IMR-90 (cell line): ENCODE measurements at regions not wholly inside any gene's neighbourhood (a gene's known extent, or its start where the extent isn't known, plus 50 kb on each side); places are given as distances from the start of the nearest gene placed in this dataset.

Experiments used
- ATAC-seq: fragments of 200-7000 bp; cut with Tn5 transposase; 2 replicates; pipeline ENCODE4 v1.9.1; 2020; ENCODE audit warnings: low read depth, mild to moderate bottlenecking, moderate library complexity
- BruUV-seq: library from RNA; stranded (reverse); fragments of 400-500 nt; replicated peaks from 2 replicates; lab custom pipeline; 2021; lab: Mats Ljungman, UMichigan
- CTCF ChIA-PET: fragments of 300-600 bp; formaldehyde crosslinking; extraction: SDS; loops from one replicate; lab custom pipeline; 2021; ENCODE audit warnings: antibody characterized with exemption; lab: Yijun Ruan, JAX
- POLR2A ChIA-PET: fragments of 300-600 bp; sonication (Branson Sonifier 250); formaldehyde crosslinking; loops from one replicate; lab custom pipeline; 2022; ENCODE audit warnings: antibody characterized with exemption; ENCODE audit not compliant: unreplicated experiment; lab: Charles Lee
- DNase-seq: peaks from one replicate; pipeline ENCODE4 v3.0.0; 2013
- H2AFZ ChIP-seq: replicated peaks from 2 replicates; pipeline ENCODE3; 2013; ENCODE audit warnings: low read length, mild to moderate bottlenecking; ENCODE audit not compliant: poor library complexity
- H2AK5ac ChIP-seq: 2 replicates; pipeline ENCODE4 v1.6.1; 2013; ENCODE audit warnings: low read depth, low read length, inconsistent platforms
- H2AK9ac ChIP-seq: replicated peaks from 2 replicates; pipeline ENCODE3; 2013; ENCODE audit warnings: mild to moderate bottlenecking, low read depth, low read length, moderate library complexity; ENCODE audit not compliant: poor library complexity
- H2BK120ac ChIP-seq: 2 replicates; pipeline ENCODE4 v1.6.1; 2013; ENCODE audit warnings: low read depth, low read length, inconsistent platforms
- H2BK15ac ChIP-seq: 3 replicates; pipeline ENCODE4 v1.6.1; 2013; ENCODE audit warnings: low read depth, low read length, inconsistent platforms
- H2BK20ac ChIP-seq: 2 replicates; pipeline ENCODE4 v1.6.1; 2013; ENCODE audit warnings: low read depth, mild to moderate bottlenecking, inconsistent platforms, low read length, moderate library complexity
- H2BK5ac ChIP-seq: 2 replicates; pipeline ENCODE4 v1.6.1; 2013; ENCODE audit warnings: mild to moderate bottlenecking, low read depth, low read length, inconsistent platforms; ENCODE audit not compliant: poor library complexity, severe bottlenecking
- H3K14ac ChIP-seq: replicated peaks from 2 replicates; pipeline ENCODE4 v1.6.1; 2013; ENCODE audit warnings: low read depth, low read length, inconsistent platforms
- H3K18ac ChIP-seq: 2 replicates; pipeline ENCODE4 v1.6.1; 2013; ENCODE audit warnings: low read depth, low read length, control low read depth
- H3K23ac ChIP-seq: 2 replicates; pipeline ENCODE4 v1.6.1; 2013; ENCODE audit warnings: low read depth, low read length, inconsistent platforms
- H3K27ac ChIP-seq: 2 replicates; pipeline ENCODE4 v1.5.1; 2013; ENCODE audit warnings: mild to moderate bottlenecking, control low read depth, low read length; ENCODE audit not compliant: insufficient read depth
- H3K27me3 ChIP-seq: 2 replicates; pipeline ENCODE4 v1.6.1; 2013; ENCODE audit warnings: low read length; ENCODE audit not compliant: control insufficient read depth, insufficient read depth
- H3K36me3 ChIP-seq: 2 replicates; pipeline ENCODE4 v1.6.1; 2013; ENCODE audit warnings: low read length, mixed read lengths; ENCODE audit not compliant: control insufficient read depth, insufficient read depth
- H3K4ac ChIP-seq: 2 replicates; pipeline ENCODE4 v1.6.1; 2013; ENCODE audit warnings: low read depth, low read length, inconsistent platforms
- H3K4me1 ChIP-seq: 2 replicates; pipeline ENCODE4 v1.6.1; 2013; ENCODE audit warnings: low read length, mixed read lengths; ENCODE audit not compliant: control insufficient read depth, insufficient read depth
- H3K4me2 ChIP-seq: 2 replicates; pipeline ENCODE4 v1.6.1; 2013; ENCODE audit warnings: low read depth, mild to moderate bottlenecking, control low read depth, low read length, moderate library complexity
- H3K4me3 ChIP-seq: 2 replicates; pipeline ENCODE4 v1.5.1; 2013; ENCODE audit warnings: low read depth, mild to moderate bottlenecking, control low read depth, low read length, moderate library complexity; ENCODE audit not compliant: insufficient read depth
- H3K56ac ChIP-seq: 2 replicates; pipeline ENCODE4 v1.6.1; 2013; ENCODE audit warnings: low read length, inconsistent platforms; ENCODE audit not compliant: insufficient read depth; ENCODE audit errors: extremely low read depth
- H3K79me1 ChIP-seq, 2 experiments: 2 replicates each; pipeline ENCODE4 v1.6.1; 2013; ENCODE audit warnings: low read length in 2 of 2, inconsistent platforms in 1 of 2, low read depth in 1 of 2
- H3K9ac ChIP-seq: 2 replicates; pipeline ENCODE4 v1.6.1; 2013; ENCODE audit warnings: low read depth, low read length, control low read depth
- H3K9me1 ChIP-seq: 2 replicates; pipeline ENCODE4 v1.6.1; 2013; ENCODE audit warnings: low read length, inconsistent platforms; ENCODE audit not compliant: insufficient read depth
- H3K9me3 ChIP-seq: 2 replicates; pipeline ENCODE4 v1.6.1; 2013; ENCODE audit warnings: low read length; ENCODE audit not compliant: control insufficient read depth, insufficient read depth
- H4K20me1 ChIP-seq: 2 replicates; pipeline ENCODE4 v1.6.1; 2013; ENCODE audit warnings: low read length, inconsistent platforms; ENCODE audit not compliant: insufficient read depth
- H4K5ac ChIP-seq: 2 replicates; pipeline ENCODE4 v1.6.1; 2013; ENCODE audit warnings: mild to moderate bottlenecking, low read depth, low read length, control low read depth
- H4K8ac ChIP-seq, 2 experiments: 2 replicates each; pipeline ENCODE4 v1.6.1; 2013; ENCODE audit warnings: low read depth in 2 of 2, low read length in 2 of 2, control low read depth in 1 of 2, inconsistent platforms in 1 of 2
- H4K91ac ChIP-seq: 2 replicates; pipeline ENCODE4 v1.6.1; 2013; ENCODE audit warnings: low read depth, low read length, inconsistent platforms; ENCODE audit not compliant: insufficient read depth
- BHLHE40 ChIP-seq: fragments of 150-350 bp; IDR thresholded peaks from 2 replicates; pipeline ENCODE4 v1.6.1; 2016; ENCODE audit warnings: mild to moderate bottlenecking, low read depth, low read length
- CEBPB ChIP-seq: IDR thresholded peaks from 2 replicates; pipeline ENCODE4 v1.6.1; 2012; ENCODE audit warnings: low read depth, low read length, improper control_type of control experiment
- CHD1 ChIP-seq: IDR thresholded peaks from 2 replicates; pipeline ENCODE4 v1.6.1; 2012; ENCODE audit warnings: low read depth, low read length, improper control_type of control experiment
- CTCF ChIP-seq: conservative IDR thresholded peaks from 2 replicates; pipeline ENCODE4 v1.5.1; 2012; ENCODE audit warnings: mild to moderate bottlenecking, low read depth, low read length, improper control_type of control experiment
- FOS ChIP-seq: fragments of 150-350 bp; IDR thresholded peaks from 2 replicates; pipeline ENCODE4 v1.6.1; 2016; ENCODE audit warnings: low read depth, low read length
- MAFK ChIP-seq: IDR thresholded peaks from 2 replicates; pipeline ENCODE4 v1.6.1; 2012; ENCODE audit warnings: low read depth, low read length, improper control_type of control experiment
- MAZ ChIP-seq: IDR thresholded peaks from 2 replicates; pipeline ENCODE4 v1.6.1; 2012; ENCODE audit warnings: low read depth, mild to moderate bottlenecking, low read length, improper control_type of control experiment, moderate library complexity, borderline replicate concordance
- MXI1 ChIP-seq: IDR thresholded peaks from 2 replicates; pipeline ENCODE4 v1.6.1; 2012; ENCODE audit warnings: low read depth, mild to moderate bottlenecking, low read length, moderate library complexity, borderline replicate concordance
- NFE2L2 ChIP-seq: fragments of 150-350 bp; IDR thresholded peaks from 2 replicates; pipeline ENCODE4 v1.6.1; 2016; ENCODE audit warnings: low read depth, mild to moderate bottlenecking, low read length
- POLR2A ChIP-seq: IDR thresholded peaks from 2 replicates; pipeline ENCODE4 v1.6.1; 2012; ENCODE audit warnings: mild to moderate bottlenecking, low read depth, low read length
- RAD21 ChIP-seq: IDR thresholded peaks from 2 replicates; pipeline ENCODE4 v1.6.1; 2012; ENCODE audit warnings: low read length, improper control_type of control experiment
- RCOR1 ChIP-seq: IDR thresholded peaks from 2 replicates; pipeline ENCODE4 v1.6.1; 2012; ENCODE audit warnings: mild to moderate bottlenecking, low read length, improper control_type of control experiment; ENCODE audit not compliant: insufficient replicate concordance
- RFX5 ChIP-seq: IDR thresholded peaks from 2 replicates; pipeline ENCODE4 v1.8.0; 2012; ENCODE audit warnings: low read depth, mild to moderate bottlenecking, low read length, moderate library complexity
- SMC3 ChIP-seq: fragments of 150-350 bp; IDR thresholded peaks from 2 replicates; pipeline ENCODE4 v1.6.1; 2016; ENCODE audit warnings: low read depth, mild to moderate bottlenecking, antibody characterized with exemption, low read length, moderate library complexity
- USF2 ChIP-seq: fragments of 150-350 bp; IDR thresholded peaks from 2 replicates; pipeline ENCODE4 v1.6.1; 2017; ENCODE audit warnings: mild to moderate bottlenecking, antibody characterized with exemption, low read length, low read depth
- WGBS, 2 experiments: methylation state at CpG; one replicate each; pipeline versions ENCODE4 v1.1.5 to v1.1.7; 2013; ENCODE audit warnings: missing lambda C conversion rate in 2 of 2; ENCODE audit not compliant: insufficient read length in 1 of 2; ENCODE audit errors: extremely low coverage in 2 of 2; 5-methylcytosine and 5-hydroxymethylcytosine counted together
- dilution Hi-C: fragments of 300-500 bp; cut with HindIII; formaldehyde crosslinking; loops from one replicate; pipeline ENCODE4 v1.14.3; 2018; ENCODE audit warnings: low sequenced_read_pairs; ENCODE audit not compliant: unreplicated experiment
- in situ Hi-C: fragments of 300-500 bp; cut with MboI; formaldehyde crosslinking; loops from 3 replicates; pipeline ENCODE4 v1.14.3; 2019; ENCODE audit warnings: low sequenced_read_pairs, inconsistent platforms, mixed read lengths
- intact Hi-C: fragments of 100-400 bp; cut with micrococcal nuclease; formaldehyde crosslinking; loops from 2 replicates; pipeline ENCODE4 v1.10.0; 2022
- TF ChIP-seq, protein P1 (sequence below): fragments of 150-350 bp; IDR thresholded peaks from 2 replicates; pipeline ENCODE4 v1.6.1; 2016; ENCODE audit warnings: low read depth, mild to moderate bottlenecking, low read length, moderate library complexity, borderline replicate concordance

- H2AFZ ChIP-seq = no peak overlapping the region
Observed at GRCh38 chr10:30518907-30519306, 84.9 kb downstream of the MAP3K8 start.

More at GRCh38 chr10:30518907-30519306, 84.9 kb downstream of the MAP3K8 start:
- peaks cover 6% of the 10 kb centered on the region for H3K9me3 ChIP-seq
- no peak for ATAC-seq
- no peak overlapping the region for H4K91ac ChIP-seq
- no peak for TF ChIP-seq MAFK
- no peak for TF ChIP-seq USF2
- TF ChIP-seq NFE2L2 = no peak
- no peak for TF ChIP-seq MAZ
- no peak for TF ChIP-seq RAD21
- no peak for TF ChIP-seq CEBPB
- TF ChIP-seq POLR2A = no peak
- TF ChIP-seq MXI1 = no peak
- no peak for TF ChIP-seq BHLHE40
- no peak for TF ChIP-seq CTCF
- no peak for TF ChIP-seq RFX5
- no peak for TF ChIP-seq CHD1
- no peak for TF ChIP-seq RCOR1
- no peak for TF ChIP-seq SMC3
- TF ChIP-seq, protein P1, sequence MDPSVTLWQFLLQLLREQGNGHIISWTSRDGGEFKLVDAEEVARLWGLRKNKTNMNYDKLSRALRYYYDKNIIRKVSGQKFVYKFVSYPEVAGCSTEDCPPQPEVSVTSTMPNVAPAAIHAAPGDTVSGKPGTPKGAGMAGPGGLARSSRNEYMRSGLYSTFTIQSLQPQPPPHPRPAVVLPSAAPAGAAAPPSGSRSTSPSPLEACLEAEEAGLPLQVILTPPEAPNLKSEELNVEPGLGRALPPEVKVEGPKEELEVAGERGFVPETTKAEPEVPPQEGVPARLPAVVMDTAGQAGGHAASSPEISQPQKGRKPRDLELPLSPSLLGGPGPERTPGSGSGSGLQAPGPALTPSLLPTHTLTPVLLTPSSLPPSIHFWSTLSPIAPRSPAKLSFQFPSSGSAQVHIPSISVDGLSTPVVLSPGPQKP = no peak
- no peak for TF ChIP-seq FOS
- H3K4me2 ChIP-seq = no peak overlapping the region
- H3K9ac ChIP-seq = no peak overlapping the region
- dilution Hi-C loops = no loop called here
- H4K5ac ChIP-seq = no peak overlapping the region
- no peak overlapping the region for H3K23ac ChIP-seq
- H3K4me1 ChIP-seq = no peaks in the 10 kb centered on the region
- H3K27me3 ChIP-seq = peaks cover 31% of the 10 kb centered on the region
- no peak for DNase-seq
- no TSS peak for BruUV-seq
- H2AK9ac ChIP-seq = no peak overlapping the region
- ChIA-PET POLR2A (no interaction called here), CTCF (no interaction called here)
- no peaks in the 10 kb centered on the region for H3K79me1 ChIP-seq
- no peak overlapping the region for H2BK20ac ChIP-seq
- H4K20me1 ChIP-seq = no peaks in the 10 kb centered on the region
- no peak overlapping the region for H3K56ac ChIP-seq
- H3K9me1 ChIP-seq = no peaks in the 10 kb centered on the region
- no peak overlapping the region for H2AK5ac ChIP-seq
- H2BK15ac ChIP-seq = no peak overlapping the region
- no peak overlapping the region for H3K4ac ChIP-seq
- in situ Hi-C loops = no loop called here
- no peak overlapping the region for H3K4me3 ChIP-seq
- no CpG with 5 or more reads among the region's 1 CpG for WGBS, 2 experiments
- no peak overlapping the region for H2BK120ac ChIP-seq
- no peak overlapping the region for H3K27ac ChIP-seq
- no peaks in the 10 kb centered on the region for H3K36me3 ChIP-seq
- no peak overlapping the region for H3K14ac ChIP-seq
- no peak overlapping the region for H2BK5ac ChIP-seq
- intact Hi-C loops = no loop called here
- no peak overlapping the region for H3K18ac ChIP-seq
- H4K8ac ChIP-seq = no peak overlapping the region
